GM18511 (cell line): ENCODE measurements at regions not wholly inside any gene's neighbourhood (a gene's known extent, or its start where the extent isn't known, plus 50 kb on each side); places are given as distances from the start of the nearest gene placed in this dataset.
"Not testable (repeated sequence)": the region's sequence is repeated elsewhere in the genome, so short reads cannot be mapped to it uniquely, and the experiment has no call there.

Experiments used
- ATAC-seq: cut with Tn5 transposase; IDR thresholded peaks from one replicate; pipeline ENCODE4 v1.9.1; 2021; ENCODE audit warnings: mild to moderate bottlenecking, moderate library complexity; ENCODE audit not compliant: unreplicated experiment

DNA sequence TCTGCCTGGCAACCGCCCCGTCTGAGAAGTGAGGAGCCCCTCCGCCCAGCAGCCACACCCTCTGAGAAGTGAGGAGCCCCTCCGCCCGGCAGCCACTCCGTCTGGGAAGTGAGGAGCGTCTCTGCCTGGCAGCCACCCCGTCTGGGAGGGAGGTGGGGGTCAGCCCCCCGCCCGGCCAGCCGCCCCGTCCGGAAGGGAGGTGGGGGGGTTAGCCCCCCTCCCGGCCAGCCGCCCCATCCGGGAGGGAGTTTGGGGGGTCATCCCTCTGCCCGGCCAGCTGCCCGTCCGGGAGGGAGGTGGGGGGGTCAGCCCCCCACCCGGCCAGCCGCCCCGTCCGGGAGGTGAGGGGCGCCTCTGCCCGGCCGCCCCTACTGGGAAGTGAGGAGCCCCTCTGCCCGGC lies 269.0 kb downstream of the FAM72C start:
- ATAC-seq, result not testable (repeated sequence)

DNA sequence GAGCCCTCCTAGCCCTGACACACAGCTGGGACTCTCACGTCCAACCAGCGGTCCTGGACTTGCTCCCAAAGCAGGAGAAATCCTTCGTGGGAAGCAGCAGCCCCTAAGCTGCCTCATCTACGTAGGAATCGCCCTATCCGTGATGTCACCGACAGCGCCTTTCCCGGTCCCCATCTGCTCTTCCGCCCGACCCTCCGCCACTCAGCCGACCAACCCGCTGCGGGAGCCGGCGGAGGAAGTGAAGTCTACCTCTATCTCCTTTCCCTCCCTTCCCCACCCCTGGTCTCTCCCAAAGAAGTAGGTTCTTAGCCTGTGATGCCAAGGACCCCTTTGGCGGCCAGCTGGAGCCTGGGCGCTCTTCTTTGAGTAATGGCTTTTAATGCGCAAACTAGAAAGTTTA lies 272.1 kb downstream of the FAM72C start:
- ATAC-seq, result no peak

- no peak for ATAC-seq
Observed at GRCh38 chr1:143699115-143699514, 272.7 kb downstream of the FAM72C start.

DNA sequence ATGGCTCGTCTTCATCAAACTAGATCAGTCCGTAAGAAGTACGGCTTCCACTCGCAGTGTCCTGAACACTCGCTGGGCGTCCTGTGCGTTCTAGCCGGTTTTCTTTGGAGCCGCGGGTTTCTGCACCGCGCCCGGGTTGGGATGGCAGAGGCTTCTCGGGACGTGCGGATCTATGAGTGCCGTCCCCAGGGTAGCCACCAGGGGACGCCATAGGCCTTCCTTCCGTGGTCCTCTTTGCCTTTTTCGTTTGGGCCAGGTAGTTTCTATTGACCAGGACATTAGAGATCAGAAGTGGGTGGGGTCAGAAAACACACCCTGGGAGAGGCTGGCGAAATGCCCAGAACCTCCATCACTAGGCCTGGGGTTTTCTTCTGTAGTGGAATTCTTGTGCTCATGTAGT lies 273.8 kb downstream of the FAM72C start:
- no peak for ATAC-seq

DNA sequence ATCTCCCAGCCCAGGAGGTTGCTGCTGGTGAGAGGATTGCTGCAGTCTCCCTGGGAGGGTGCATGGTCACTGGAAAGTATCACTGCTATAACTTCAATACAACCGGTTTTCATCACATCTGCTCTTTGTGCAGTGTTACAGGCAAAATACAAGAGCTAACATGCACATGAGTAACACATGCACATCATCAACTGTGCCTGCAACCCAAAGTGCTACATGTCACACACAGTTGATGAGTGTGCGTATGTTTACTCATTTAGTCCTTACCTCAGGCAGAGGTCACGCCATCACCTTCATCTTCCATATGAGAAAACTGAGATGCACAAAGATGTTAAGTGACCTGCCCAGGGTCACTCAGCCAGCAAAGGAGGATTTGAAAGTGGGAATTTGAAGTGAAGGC lies 277.7 kb downstream of the FAM72C start:
- ATAC-seq, result no peak

DNA sequence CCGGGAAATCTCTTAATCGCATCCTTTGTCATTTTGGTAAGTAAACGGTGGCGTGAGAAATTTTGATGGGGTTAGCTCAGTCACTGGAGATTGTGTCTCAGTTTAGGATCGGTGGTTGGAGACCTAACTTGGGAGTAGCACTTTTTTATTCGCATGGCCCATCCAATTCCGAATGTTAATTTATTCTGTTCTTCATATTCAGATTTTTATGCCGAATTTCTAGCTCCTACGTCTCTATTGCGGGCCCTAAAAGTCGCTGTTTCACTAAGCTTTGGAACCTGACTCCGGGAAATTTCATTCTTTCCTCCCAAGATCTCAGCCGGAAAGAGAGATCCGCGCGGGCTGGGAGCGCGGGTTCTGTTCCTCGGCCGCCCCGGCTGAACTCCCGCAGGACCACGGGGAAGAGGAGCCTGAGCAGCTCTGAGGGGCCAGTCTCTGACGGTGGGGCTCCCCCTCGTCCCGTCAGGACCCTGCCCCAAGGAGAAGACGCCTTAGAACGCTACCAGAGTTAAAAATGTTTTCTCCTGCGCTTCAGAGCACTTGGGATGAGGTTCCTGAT lies 279.7 kb downstream of the FAM72C start:
- ATAC-seq, result no peak

- ATAC-seq, result no peak
Observed at GRCh38 chr1:143691400-143691891, 280.3 kb downstream of the FAM72C start.

- ATAC-seq, result no peak
Observed at GRCh38 chr1:143689781-143690180, 282.0 kb downstream of the FAM72C start.

DNA sequence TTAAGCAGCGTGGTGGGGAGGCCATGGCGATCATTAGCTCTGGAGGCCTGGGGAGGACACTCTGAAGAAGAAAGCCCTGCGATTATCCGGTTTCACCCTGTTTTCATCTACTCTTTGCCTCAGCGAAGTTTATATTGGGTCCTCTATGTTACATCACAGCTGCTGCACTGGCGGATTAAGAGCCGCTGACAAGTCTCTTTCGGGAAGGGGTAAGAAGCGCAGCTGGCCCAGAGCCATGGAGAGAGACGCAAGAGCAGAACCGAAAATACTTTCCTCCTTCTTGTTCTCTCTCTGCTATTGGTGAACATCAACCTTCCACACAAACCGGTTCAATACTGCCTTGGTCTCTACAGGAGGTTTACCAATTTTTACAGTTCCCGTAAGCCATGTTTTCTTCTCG lies 291.5 kb downstream of the FAM72C start:
- no peak for ATAC-seq

DNA sequence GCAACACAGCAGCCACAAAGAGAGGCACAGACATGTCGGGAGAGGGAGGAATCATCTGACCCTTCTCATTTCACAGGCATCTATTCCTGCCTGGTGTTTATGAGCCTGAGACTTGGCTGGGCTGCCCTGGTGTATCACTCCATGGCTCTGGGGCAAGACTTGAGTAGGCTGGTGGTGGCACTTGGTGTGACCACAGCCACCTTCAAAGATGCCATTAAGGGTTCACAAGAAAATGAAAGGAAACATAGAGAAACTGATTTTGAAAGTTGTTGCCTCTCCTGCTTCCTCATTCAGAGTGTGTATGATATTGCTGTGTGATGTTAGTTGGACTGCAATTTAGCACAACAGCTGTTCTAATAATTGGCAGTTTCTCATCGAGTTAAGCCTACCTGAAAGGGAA lies 298.8 kb downstream of the FAM72C start:
- no peak for ATAC-seq

- ATAC-seq, result no peak
Observed at GRCh38 chr1:143667730-143668129, 304.1 kb downstream of the FAM72C start.

DNA sequence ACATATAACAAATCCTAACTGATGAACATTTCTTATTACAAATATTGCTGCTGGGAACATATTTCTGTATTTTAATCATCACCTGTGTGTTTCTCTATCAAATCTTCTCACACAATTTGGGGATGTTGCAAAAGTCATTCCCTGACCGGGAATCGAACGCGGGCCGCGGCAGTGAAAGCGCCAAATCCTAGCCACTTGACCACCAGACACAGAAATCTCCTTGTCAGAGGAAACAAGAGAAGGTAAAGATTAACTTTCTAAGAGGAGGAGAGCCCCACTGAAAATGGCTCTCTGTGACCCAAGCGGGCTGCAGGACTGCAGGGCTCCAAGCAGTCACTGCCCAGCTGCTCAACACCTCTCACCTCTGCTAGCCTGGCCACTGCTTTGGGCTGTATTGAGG lies 304.9 kb downstream of the FAM72C start:
- no peak for ATAC-seq

DNA sequence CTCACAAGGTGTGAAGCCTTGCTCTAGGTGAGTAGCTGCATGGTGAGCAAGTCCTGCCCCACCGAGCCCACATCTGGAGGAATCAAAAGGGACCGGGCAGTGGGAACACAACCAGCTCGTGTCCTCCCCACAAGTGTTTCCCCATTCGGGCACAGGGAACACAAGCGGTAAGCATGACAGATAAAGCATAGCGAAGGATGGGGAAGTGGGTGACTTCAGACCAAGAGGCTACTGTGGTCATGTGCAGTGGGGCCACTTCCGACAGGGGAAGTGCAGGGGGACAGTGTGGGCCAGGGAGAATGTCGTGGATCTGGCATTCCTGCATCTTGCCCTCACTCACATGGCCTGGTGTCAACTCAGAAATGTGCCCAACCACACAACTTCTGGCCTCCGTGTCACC lies 306.2 kb downstream of the FAM72C start:
- no peak for ATAC-seq

- ATAC-seq, result not testable (repeated sequence)
Observed at GRCh38 chr1:143663056-143663455, 308.7 kb downstream of the FAM72C start.

DNA sequence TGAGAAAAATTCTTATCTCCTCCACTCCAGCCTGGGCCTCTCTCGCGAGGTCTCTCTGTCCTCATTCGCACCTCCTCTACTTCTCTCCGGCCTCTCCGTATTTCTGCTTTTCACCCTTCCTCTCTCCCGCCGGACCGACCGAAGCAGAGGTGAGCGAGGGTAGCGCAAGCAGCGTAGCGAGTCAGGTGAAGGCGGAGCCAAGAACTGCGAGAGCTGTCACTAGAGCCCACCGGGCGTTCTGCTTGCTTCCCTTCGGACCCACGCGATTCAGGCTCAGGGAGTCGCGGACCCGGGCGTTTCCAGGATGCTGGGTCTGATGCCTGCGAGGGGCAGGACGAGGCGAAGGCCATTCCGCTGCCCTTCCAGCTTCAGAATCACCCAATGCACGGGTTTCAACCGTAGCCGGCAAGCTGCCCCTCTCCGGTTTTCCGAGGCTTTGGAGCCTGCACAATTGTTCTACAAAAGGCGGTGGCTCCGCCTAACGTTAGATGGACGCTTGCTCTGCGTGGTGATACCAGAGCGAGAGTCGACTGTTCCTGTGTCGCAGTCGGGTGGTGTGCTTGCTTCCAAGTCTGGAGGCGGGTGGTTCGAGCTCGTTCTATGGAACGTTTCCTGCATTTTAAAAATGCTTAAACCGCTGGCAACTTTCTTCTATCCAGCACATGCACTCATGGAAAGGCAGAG lies 310.2 kb downstream of the FAM72C start:
- no peak for ATAC-seq

DNA sequence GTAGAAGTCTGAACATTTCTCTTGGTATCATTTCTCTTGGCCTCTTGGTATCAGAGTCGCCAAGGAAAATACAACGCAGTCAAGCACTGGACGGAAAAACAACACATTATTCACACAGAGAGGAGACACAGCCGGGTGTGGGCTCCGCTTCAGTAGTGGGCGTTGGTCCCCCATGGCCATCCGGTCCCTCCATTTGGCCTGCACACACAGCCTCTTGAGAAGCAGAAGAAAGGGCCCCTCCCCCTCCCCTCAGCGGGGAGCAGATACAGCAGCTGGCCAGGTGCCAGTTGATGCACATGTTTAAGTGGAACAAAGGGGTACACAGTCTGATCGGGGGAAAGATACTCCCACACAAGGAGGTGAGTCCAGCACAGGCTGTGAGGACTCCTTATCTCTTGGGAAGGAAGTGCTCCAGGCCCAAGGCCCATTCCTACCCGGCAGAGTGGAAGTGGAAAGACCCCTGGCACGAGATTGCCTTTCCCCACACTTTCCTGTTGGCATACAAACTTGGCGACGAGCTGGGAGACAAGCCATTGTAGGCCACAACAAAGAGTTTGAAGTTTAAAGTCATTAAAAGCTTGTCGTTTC lies 311.3 kb downstream of the FAM72C start:
- ATAC-seq, result no peak

DNA sequence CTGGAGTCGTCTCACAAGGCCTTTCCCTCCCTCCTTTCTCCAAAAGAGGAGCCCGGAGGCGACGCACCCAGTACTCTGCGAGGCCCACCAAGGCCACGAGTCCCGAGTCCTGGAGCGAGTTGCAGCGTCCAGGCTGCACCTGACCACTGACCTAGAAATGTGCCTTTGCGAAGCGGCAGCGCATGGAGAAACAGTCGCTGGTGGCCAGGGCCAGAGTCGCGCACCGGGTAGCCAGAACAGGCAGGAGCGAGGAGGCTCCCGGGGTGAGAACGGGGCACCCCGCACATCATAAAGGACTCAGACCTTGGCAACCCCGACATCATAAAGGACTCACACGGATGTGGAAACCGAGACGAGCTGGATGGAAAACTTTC lies 318.4 kb downstream of the FAM72C start:
- ATAC-seq, result no peak

- ATAC-seq, result no peak
Observed at GRCh38 chr1:143652744-143653428, 318.9 kb downstream of the FAM72C start.

DNA sequence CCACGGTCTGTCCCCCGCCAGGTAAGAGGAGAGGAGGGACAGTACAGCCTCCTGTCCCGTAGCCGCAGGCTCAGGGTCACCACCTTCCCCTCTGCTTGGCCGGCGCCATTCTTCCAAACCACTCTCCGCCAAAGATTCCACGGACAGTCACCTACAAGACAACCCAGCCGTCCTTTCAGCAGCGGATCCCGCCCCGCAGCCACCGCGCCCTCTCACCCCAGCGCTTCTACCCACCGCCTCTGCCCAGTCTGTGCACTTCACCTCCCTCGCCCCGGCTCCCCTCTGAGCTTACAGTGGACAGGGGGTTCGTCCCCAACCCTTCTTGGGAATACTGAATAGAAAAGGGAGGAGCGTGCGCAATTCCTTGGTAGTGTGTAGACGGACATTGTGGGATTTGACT lies 319.6 kb downstream of the FAM72C start:
- no peak for ATAC-seq

GRCh38 chr1:143651350-143651992 lies 320.3 kb downstream of the FAM72C start:
- no peak for ATAC-seq

GRCh38 chr1:143644035-143644434 lies 327.8 kb downstream of the FAM72C start:
- not testable (repeated sequence) for ATAC-seq
